ENCODE measurements at regions not wholly inside any gene's neighbourhood (a gene's known extent, or its start where the extent isn't known, plus 50 kb on each side); places are given as distances from the start of the nearest gene placed in this dataset.

DNA sequence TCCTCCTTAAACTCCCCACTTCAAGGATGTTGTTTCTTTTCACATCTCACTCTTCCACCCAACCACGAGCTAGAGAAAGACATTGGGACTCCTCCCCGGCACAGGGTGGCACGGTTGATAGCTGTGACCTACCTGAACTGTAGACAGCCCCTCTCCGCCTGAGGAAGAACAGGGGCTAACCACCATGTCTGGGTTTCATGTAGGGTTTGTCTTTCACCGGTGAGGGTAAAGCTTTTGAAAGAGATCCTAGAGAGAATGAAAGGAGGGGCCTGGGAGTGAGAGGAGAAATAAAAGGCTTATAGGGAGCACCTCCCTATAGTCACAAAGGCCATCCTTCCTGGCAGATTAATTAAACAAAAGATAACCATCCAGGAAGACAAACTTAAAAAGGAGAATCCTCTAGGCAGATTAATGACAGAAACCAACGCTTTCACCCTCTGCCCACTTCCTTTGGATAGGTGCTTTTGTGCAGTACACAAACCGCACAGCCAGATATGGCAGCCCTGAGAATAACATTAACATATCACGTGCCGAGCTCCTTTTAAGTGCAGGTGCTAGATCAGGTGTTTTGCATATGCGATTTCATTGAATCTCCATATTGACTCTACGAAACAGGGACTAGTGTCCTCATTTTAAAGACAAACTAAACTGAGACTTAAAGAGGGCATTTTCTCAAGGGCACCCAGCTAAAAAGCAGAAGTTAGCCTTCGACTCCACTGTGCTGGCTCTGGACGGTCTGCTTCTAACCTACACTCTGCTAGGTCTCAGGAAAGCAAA, 178.1 kb upstream of the RUNX1 start:
- TF ChIP-seq, protein P1, sequence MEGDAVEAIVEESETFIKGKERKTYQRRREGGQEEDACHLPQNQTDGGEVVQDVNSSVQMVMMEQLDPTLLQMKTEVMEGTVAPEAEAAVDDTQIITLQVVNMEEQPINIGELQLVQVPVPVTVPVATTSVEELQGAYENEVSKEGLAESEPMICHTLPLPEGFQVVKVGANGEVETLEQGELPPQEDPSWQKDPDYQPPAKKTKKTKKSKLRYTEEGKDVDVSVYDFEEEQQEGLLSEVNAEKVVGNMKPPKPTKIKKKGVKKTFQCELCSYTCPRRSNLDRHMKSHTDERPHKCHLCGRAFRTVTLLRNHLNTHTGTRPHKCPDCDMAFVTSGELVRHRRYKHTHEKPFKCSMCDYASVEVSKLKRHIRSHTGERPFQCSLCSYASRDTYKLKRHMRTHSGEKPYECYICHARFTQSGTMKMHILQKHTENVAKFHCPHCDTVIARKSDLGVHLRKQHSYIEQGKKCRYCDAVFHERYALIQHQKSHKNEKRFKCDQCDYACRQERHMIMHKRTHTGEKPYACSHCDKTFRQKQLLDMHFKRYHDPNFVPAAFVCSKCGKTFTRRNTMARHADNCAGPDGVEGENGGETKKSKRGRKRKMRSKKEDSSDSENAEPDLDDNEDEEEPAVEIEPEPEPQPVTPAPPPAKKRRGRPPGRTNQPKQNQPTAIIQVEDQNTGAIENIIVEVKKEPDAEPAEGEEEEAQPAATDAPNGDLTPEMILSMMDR (IDR thresholded peaks at IDR 0.05), result no peak
- TF ChIP-seq, protein P2, sequence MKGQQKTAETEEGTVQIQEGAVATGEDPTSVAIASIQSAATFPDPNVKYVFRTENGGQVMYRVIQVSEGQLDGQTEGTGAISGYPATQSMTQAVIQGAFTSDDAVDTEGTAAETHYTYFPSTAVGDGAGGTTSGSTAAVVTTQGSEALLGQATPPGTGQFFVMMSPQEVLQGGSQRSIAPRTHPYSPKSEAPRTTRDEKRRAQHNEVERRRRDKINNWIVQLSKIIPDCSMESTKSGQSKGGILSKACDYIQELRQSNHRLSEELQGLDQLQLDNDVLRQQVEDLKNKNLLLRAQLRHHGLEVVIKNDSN (IDR thresholded peaks at IDR 0.05; ENCODE audit: borderline replicate concordance, low read depth), result no peak
- TF ChIP-seq, protein P3, sequence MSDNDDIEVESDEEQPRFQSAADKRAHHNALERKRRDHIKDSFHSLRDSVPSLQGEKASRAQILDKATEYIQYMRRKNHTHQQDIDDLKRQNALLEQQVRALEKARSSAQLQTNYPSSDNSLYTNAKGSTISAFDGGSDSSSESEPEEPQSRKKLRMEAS (IDR thresholded peaks at IDR 0.05; ENCODE audit: low read depth), result no peak
- TF ChIP-seq RXRA (IDR thresholded peaks at IDR 0.05; ENCODE audit: borderline replicate concordance, low read depth), result no peak
- TF ChIP-seq, protein P4, sequence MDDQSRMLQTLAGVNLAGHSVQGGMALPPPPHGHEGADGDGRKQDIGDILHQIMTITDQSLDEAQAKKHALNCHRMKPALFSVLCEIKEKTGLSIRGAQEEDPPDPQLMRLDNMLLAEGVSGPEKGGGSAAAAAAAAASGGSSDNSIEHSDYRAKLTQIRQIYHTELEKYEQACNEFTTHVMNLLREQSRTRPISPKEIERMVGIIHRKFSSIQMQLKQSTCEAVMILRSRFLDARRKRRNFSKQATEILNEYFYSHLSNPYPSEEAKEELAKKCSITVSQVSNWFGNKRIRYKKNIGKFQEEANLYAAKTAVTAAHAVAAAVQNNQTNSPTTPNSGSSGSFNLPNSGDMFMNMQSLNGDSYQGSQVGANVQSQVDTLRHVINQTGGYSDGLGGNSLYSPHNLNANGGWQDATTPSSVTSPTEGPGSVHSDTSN (IDR thresholded peaks at IDR 0.05), result no peak
- TF ChIP-seq, protein P5, sequence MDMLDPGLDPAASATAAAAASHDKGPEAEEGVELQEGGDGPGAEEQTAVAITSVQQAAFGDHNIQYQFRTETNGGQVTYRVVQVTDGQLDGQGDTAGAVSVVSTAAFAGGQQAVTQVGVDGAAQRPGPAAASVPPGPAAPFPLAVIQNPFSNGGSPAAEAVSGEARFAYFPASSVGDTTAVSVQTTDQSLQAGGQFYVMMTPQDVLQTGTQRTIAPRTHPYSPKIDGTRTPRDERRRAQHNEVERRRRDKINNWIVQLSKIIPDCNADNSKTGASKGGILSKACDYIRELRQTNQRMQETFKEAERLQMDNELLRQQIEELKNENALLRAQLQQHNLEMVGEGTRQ (IDR thresholded peaks at IDR 0.05; ENCODE audit: borderline replicate concordance, low read depth, low read length), result no peak
- no peak for TF ChIP-seq EP300 (IDR thresholded peaks at IDR 0.05; ENCODE audit: borderline replicate concordance in 1 of 2, low read depth in 1 of 2, low read length in 1 of 2)
- TF ChIP-seq SMC3 (IDR thresholded peaks at IDR 0.05; ENCODE audit: low read depth, low read length), result no peak
- TF ChIP-seq SIN3A (IDR thresholded peaks at IDR 0.05; ENCODE audit: borderline replicate concordance, low read depth, low read length), result no peak
- TF ChIP-seq FOXM1 (IDR thresholded peaks at IDR 0.05; ENCODE audit: low read depth), result no peak
- no peak for TF ChIP-seq POLR2AphosphoS5 (IDR thresholded peaks at IDR 0.05; ENCODE audit: low read depth, low read length)
- no peak for TF ChIP-seq RAD21 (IDR thresholded peaks at IDR 0.05; ENCODE audit: low read length)
- TF ChIP-seq EZH2phosphoT487 (IDR thresholded peaks at IDR 0.05; ENCODE audit: borderline replicate concordance, low read depth), result no peak

All from SK-N-SH (cell line).